ENCODE measurements at regions not wholly inside any gene's neighbourhood (a gene's known extent, or its start where the extent isn't known, plus 50 kb on each side); places are given as distances from the start of the nearest gene placed in this dataset.

GRCh38 chr10:69747179-69747578, 54.5 kb upstream of the COL13A1 start:
- TF ChIP-seq TCF7L2 (IDR thresholded peaks at IDR 0.05; ENCODE audit: low read depth, low read length): no peak
- no peak for TF ChIP-seq CTCF (IDR thresholded peaks at IDR 0.05)
- no peak for TF ChIP-seq SIN3A (IDR thresholded peaks at IDR 0.05; ENCODE audit: borderline replicate concordance, insufficient read depth, low read depth, low read length)
- no peak for TF ChIP-seq POLR2AphosphoS5 (IDR thresholded peaks at IDR 0.05; ENCODE audit: low read depth, low read length)
- TF ChIP-seq, protein P1, sequence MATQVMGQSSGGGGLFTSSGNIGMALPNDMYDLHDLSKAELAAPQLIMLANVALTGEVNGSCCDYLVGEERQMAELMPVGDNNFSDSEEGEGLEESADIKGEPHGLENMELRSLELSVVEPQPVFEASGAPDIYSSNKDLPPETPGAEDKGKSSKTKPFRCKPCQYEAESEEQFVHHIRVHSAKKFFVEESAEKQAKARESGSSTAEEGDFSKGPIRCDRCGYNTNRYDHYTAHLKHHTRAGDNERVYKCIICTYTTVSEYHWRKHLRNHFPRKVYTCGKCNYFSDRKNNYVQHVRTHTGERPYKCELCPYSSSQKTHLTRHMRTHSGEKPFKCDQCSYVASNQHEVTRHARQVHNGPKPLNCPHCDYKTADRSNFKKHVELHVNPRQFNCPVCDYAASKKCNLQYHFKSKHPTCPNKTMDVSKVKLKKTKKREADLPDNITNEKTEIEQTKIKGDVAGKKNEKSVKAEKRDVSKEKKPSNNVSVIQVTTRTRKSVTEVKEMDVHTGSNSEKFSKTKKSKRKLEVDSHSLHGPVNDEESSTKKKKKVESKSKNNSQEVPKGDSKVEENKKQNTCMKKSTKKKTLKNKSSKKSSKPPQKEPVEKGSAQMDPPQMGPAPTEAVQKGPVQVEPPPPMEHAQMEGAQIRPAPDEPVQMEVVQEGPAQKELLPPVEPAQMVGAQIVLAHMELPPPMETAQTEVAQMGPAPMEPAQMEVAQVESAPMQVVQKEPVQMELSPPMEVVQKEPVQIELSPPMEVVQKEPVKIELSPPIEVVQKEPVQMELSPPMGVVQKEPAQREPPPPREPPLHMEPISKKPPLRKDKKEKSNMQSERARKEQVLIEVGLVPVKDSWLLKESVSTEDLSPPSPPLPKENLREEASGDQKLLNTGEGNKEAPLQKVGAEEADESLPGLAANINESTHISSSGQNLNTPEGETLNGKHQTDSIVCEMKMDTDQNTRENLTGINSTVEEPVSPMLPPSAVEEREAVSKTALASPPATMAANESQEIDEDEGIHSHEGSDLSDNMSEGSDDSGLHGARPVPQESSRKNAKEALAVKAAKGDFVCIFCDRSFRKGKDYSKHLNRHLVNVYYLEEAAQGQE (IDR thresholded peaks at IDR 0.05; ENCODE audit: insufficient read depth in 1 of 2, low read depth in 2 of 2, low read length in 1 of 2): no peak
- H3K27ac ChIP-seq (ENCODE audit: low read length): no peak overlapping the region
- H3K27me3 ChIP-seq (ENCODE audit: control insufficient read depth, insufficient read depth, low read length): peaks cover 6% of the 10 kb centered on the region; the same call in 1 of the 2 replicates
- in situ Hi-C loops (cut with HindIII; ENCODE audit: low pct_unique_long_range_greater_than_20kb, low sequenced_read_pairs): no loop called here
- intact Hi-C loops (cut with micrococcal nuclease; ENCODE audit: unreplicated experiment): no loop called here
- ChIA-PET CTCF (no interaction called here), POLR2A (no interaction called here)
- no peaks in the 10 kb centered on the region for H3K9me3 ChIP-seq (ENCODE audit: control insufficient read depth, insufficient read depth, low read depth, low read length)
- ATAC-seq (no peak), DNase-seq (ENCODE audit: low read depth, low spot score) (no peak)
- H3K36me3 ChIP-seq (ENCODE audit: control insufficient read depth, insufficient read depth, low read length): no peaks in the 10 kb centered on the region
- H3K4me1 ChIP-seq (ENCODE audit: control insufficient read depth, insufficient read depth, low read length): no peaks in the 10 kb centered on the region
- no peak overlapping the region for H3K4me3 ChIP-seq (ENCODE audit: low read depth in 2 of 2, low read length in 2 of 2)
- BruUV-seq (replicated peaks): no TSS peak

DNA sequence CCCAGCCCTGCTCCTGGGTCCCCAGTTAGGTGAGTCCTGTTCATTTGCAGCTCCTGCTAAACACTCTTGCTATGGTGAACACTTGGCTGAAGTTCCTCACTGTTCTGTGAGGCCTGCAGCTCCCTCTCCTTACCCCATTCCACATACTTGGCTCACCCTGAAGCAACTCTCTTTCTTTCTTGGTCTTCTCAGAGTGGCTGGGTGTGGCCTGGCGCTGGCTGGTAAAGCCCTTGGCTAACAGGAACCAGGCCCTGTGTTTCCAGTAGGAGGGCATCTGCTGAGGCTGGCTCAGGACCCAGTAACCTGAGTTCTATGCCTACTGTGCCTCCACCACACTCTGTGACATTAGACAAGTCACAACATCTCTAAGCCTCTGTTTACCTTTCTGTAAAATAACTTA, 53.1 kb upstream of the COL13A1 start:
- ATAC-seq (peak; percentile 55), DNase-seq (ENCODE audit: low read depth, low spot score) (no peak)
- no peaks in the 10 kb centered on the region for H3K9me3 ChIP-seq (ENCODE audit: control insufficient read depth, insufficient read depth, low read depth, low read length)
- no peak overlapping the region for H3K4me3 ChIP-seq (ENCODE audit: low read depth in 2 of 2, low read length in 2 of 2)
- no peaks in the 10 kb centered on the region for H3K36me3 ChIP-seq (ENCODE audit: control insufficient read depth, insufficient read depth, low read length)
- TF ChIP-seq SIN3A (IDR thresholded peaks at IDR 0.05; ENCODE audit: borderline replicate concordance, insufficient read depth, low read depth, low read length): no peak
- TF ChIP-seq, protein P1 (IDR thresholded peaks at IDR 0.05; ENCODE audit: insufficient read depth in 1 of 2, low read depth in 2 of 2, low read length in 1 of 2): no peak
- TF ChIP-seq TCF7L2 (IDR thresholded peaks at IDR 0.05; ENCODE audit: low read depth, low read length): no peak
- no peak for TF ChIP-seq POLR2AphosphoS5 (IDR thresholded peaks at IDR 0.05; ENCODE audit: low read depth, low read length)
- TF ChIP-seq CTCF (IDR thresholded peaks at IDR 0.05): no peak
- H3K4me1 ChIP-seq (ENCODE audit: control insufficient read depth, insufficient read depth, low read length): no peaks in the 10 kb centered on the region
- ChIA-PET POLR2A (no interaction called here), CTCF (no interaction called here)
- no TSS peak for BruUV-seq (replicated peaks)
- H3K27ac ChIP-seq (ENCODE audit: low read length): no peak overlapping the region
- in situ Hi-C loops (cut with HindIII; ENCODE audit: low pct_unique_long_range_greater_than_20kb, low sequenced_read_pairs): no loop called here
- H3K27me3 ChIP-seq (ENCODE audit: control insufficient read depth, insufficient read depth, low read length): peaks cover 6% of the 10 kb centered on the region; the same call in 1 of the 2 replicates
- intact Hi-C loops (cut with micrococcal nuclease; ENCODE audit: unreplicated experiment): no loop called here

Measured in Panc1 (cell line).